ENCODE measurements at regions not wholly inside any gene's neighbourhood (a gene's known extent, or its start where the extent isn't known, plus 50 kb on each side); places are given as distances from the start of the nearest gene placed in this dataset.

DNA sequence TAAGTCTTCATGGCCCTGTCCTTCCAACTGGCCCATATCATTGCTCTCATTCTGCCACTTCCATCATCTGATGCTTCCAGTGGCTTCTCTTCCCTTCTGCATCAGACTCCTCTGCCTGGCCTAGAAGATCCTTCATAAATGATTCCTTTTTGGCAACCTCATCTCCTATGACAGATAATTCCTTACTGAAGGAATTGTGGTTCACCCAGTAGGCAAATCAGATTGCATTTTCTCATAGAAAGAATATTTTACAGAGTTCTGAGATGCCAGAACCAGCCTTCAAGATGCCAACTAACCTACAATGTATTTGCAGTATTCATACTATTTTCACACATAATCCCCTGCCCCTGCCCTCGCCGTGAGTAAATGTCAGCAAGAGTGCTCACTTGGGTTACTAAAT, 423.0 kb upstream of the TGFBR2 start:
- no peak overlapping the region for H3K27ac Mint-ChIP-seq
- ATAC-seq (no peak), DNase-seq (ENCODE audit: low spot score in 2 of 2) (no peak)
- H3K36me3 Mint-ChIP-seq = no peaks in the 10 kb centered on the region
- no peaks in the 10 kb centered on the region for H3K9me3 Mint-ChIP-seq

DNA sequence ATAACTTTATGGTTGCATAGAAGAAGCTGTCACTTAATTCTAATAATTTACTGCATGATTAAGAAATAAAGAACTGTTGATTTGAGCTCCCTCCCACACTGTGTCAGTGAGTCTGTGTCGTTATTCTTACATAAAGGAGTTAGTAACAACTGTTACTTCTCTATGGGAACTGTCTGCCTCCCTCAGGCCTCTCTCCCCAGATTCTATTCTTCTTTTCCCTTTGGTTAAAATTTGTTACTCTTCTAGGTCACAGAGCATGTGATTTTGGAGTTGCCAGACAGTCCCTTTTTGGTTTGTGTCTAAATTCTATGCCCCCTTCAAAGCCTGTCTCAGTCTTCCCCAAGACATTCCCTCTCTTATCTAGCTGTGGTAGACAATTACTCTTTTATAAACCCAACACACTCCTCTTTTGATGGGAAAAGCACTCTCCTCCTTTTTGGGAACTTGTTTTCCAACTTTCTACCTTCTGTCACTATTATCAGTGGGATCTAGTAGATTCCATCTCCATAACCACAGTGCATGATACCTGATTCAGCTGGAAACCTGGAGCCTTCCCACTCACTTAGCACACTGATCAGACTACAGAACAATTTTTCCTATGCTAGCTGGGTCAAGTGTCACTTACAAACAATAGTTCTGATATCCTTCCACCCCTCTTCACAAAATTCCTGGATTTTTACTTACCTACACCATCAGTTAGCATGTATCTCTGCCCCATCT, 422.1 kb upstream of the TGFBR2 start:
- DNase-seq (ENCODE audit: low spot score in 2 of 2) = no peak
- Mint-ChIP-seq H3K36me3 (no peaks in the 10 kb centered on the region), H3K9me3 (no peaks in the 10 kb centered on the region), H3K27ac (no peak overlapping the region)
- ATAC-seq = no peak

DNA sequence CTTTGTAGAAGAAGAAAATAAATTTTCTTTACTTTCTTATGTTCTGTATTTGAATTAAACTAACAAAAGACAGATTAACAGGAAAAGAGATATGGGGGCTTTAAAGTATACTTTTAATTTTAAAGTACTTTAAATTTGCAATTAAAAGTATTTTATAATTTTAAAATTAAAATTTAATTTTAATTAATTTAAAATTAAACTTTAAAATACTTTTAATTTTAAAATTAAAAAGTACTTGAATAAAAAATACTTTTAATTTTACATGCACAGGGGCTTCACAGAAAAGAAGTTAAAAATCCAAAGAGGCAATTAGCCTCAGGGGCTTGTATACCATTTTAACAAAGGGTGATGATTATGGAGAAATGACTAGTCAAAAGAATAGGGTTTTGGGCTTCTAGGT, 420.5 kb upstream of the TGFBR2 start:
- Mint-ChIP-seq H3K36me3 (no peaks in the 10 kb centered on the region), H3K9me3 (no peaks in the 10 kb centered on the region), H3K27ac (no peak overlapping the region)
- DNase-seq (ENCODE audit: low spot score in 2 of 2) = no peak
- ATAC-seq = no peak

DNA sequence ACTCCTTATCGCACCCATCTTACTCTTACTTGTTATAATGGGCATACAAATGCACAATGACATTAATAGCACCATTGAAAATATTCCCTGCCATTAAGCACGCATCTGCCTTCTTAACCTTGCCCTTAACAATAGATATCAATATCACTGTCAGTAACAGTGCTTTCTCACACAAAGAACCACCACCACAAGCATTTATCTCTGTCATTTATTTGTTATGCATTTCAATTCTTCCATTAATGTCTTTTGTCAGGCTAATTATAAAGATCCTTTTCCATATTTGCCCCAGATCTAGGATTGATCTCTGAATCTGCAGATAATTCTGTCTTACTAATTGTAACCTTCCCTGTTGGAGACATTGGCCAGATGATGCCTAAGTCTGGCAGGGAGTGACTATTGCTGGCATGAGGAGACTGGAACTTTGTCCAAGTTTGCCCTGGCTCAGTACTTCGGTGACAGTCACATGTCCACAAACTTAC, 419.6 kb upstream of the TGFBR2 start:
- Mint-ChIP-seq H3K36me3 (no peaks in the 10 kb centered on the region), H3K9me3 (no peaks in the 10 kb centered on the region), H3K27ac (no peak overlapping the region)
- ATAC-seq (no peak), DNase-seq (ENCODE audit: low spot score in 2 of 2) (no peak)

DNA sequence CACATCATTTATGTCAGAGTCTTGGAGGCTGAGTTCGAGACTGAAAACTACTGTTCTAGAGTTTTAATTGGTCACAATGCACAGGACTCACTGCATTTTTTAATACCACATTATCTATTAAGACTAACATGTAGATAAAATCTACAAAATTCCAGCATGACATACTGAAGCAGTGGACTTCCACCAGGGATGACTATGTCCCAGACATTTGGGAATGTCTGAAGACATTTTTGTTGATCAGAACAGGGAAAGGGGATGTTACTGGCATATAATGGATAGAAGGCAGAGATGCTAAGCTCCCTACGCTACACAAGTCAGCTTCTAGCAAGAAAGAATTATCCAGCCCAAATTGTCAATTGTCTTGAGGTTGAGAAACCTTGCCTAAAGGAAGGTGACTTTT, 419.0 kb upstream of the TGFBR2 start:
- DNase-seq (ENCODE audit: low spot score in 2 of 2) = no peak
- no peaks in the 10 kb centered on the region for H3K9me3 Mint-ChIP-seq
- no peak for ATAC-seq
- no peaks in the 10 kb centered on the region for H3K36me3 Mint-ChIP-seq
- H3K27ac Mint-ChIP-seq = no peak overlapping the region

DNA sequence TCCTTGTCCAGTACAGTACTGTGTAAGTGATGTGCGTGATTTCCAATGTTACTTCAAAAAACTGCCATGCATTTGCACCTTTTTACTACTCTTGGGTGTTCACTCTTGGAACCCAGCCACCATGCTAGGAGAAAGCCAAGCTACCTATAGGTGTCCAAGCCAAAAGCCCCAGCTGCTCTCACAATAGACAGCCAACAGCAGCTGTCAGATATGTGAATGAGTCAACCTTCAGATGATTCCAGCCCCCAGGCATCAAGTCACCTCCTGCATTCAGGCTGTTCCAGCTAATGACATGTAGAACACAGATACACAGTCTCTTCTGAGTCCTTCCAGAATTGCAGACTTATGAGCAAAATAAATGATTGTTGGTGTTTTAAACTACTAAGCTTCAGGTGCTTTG, 417.7 kb upstream of the TGFBR2 start:
- DNase-seq (ENCODE audit: low spot score in 2 of 2) = no peak
- Mint-ChIP-seq H3K27ac (no peak overlapping the region), H3K36me3 (no peaks in the 10 kb centered on the region), H3K9me3 (no peaks in the 10 kb centered on the region)
- no peak for ATAC-seq

DNA sequence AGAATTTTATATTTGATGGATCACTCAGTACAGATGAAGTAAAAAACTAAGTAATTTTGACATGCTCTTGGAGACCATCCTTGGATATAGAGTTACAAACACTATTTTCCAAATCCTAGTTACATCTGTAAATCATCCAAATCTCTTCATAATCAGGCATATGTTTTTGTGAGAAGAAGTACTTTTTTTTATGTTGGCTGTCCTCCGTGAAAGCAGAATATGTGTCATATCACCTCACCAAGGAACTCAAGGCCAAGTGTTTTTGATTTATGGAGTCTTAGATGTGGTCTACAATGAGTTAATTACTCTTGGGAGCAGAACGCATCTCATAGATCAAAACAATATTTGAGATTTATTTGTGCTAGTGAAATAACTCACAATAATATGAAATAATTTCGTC, 416.5 kb upstream of the TGFBR2 start:
- no peaks in the 10 kb centered on the region for H3K36me3 Mint-ChIP-seq

DNA sequence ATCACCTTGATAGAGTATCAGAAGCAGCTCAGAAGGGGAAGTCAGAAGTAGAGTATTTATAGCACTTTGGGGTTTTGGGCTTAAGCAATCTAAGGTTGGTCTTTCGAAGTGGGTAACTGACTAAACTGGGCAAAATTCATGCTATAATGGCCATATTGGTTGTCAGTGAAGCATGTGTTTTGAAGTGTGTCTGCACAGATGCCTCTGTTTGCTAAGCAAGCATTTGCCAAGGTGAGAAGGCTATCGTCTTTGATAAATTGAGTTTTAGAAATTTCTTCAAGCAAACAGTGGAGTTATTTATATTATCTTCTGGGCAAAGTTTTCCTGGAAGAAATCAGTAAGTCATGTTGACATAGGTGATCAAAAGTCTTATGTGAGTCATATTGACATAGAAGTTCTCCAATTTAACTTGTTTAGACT, 412.8 kb upstream of the TGFBR2 start:
- Mint-ChIP-seq H3K36me3 (no peaks in the 10 kb centered on the region), H3K27ac (no peak overlapping the region), H3K9me3 (no peaks in the 10 kb centered on the region)
- ATAC-seq (no peak), DNase-seq (ENCODE audit: low spot score in 2 of 2) (no peak)

More for the DNA sequence above, 416.5 kb upstream of the TGFBR2 start:
- no peak for DNase-seq (ENCODE audit: low spot score in 2 of 2)
- H3K9me3 Mint-ChIP-seq = no peaks in the 10 kb centered on the region
- ATAC-seq = no peak
- H3K27ac Mint-ChIP-seq = no peak overlapping the region

DNA sequence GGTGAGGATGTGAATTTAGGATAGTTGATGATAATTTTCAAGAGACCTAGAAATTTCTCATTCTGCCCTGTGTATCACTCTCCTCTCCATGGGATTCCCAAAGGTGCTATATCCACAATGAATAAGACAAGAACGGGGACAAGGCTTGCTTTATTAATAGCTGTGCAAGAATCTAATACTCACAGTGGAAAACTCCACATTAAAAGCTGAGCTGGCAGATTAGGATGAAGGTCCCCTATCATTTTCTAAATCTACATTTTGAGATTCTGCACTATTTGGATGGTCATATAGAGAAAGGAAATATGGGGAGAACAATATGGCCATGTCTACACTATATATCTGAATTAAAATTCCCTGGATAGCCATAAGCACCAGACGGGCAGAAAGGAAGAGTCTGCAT, 411.0 kb upstream of the TGFBR2 start:
- ATAC-seq (no peak), DNase-seq (ENCODE audit: low spot score in 2 of 2) (no peak)
- no peak overlapping the region for H3K27ac Mint-ChIP-seq
- H3K9me3 Mint-ChIP-seq = no peaks in the 10 kb centered on the region
- no peaks in the 10 kb centered on the region for H3K36me3 Mint-ChIP-seq

DNA sequence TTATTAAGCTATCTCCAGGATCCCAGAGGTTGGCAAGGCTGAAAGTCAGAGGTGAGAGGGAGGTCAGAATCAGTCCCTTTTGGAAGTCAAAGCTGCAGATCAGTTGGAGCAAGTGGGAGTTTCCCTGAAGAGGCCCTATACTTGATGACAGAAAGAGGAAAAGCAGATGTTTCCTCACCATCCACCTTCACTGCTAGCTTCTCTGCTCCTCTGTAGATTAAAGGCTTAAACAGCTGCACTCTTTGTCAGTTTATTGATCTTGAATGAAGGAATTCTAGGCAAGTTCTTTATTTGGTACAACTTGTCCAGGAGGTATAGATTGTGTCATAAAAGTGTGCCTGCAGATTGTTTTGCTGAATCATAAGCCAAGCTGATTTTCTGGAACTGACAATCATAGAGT, 408.2 kb upstream of the TGFBR2 start:
- Mint-ChIP-seq H3K36me3 (no peaks in the 10 kb centered on the region), H3K27ac (no peak overlapping the region), H3K9me3 (peaks cover 0 to 5% of the 10 kb centered on the region in 2 donors)
- ATAC-seq = no peak
- no peak for DNase-seq (ENCODE audit: low spot score in 2 of 2)

DNA sequence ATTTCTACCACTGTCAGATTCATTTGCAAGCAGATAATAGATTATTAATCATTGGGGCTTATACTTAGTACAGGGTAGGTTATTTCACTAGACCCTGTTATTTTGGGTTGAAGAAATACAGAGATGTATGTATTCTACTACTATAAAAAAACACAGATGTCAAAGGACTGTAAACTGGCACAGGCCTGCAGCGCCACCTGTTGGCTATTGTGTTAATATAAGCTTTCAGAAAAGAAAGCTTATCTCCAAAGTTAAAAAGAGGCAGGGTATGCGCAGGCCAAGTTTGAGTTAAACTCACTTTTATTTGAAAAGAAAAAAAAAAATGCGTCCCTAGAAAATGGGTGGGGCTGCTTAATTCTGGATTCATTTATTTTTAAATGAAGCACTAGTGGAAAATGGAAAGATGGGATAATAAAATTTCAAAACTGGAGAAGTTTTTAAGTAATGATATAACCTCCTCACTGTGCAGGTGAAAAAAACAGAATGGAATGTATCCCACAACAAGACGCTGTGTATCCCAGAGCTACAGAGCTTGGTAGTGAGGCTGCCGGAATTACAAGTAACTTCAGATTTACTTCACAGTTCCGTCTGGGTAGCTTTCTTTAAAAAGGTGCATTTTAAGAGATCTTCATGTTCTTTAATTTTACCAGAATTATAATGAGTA, 407.2 kb upstream of the TGFBR2 start:
- Mint-ChIP-seq H3K9me3 (peaks cover 0 to 5% of the 10 kb centered on the region in 2 donors), H3K36me3 (no peaks in the 10 kb centered on the region), H3K27ac (no peak overlapping the region)
- ATAC-seq (peak in 1 of 2 donors; percentile 48), DNase-seq (ENCODE audit: low spot score in 2 of 2) (peak in 1 of 2 donors; percentile 76)

DNA sequence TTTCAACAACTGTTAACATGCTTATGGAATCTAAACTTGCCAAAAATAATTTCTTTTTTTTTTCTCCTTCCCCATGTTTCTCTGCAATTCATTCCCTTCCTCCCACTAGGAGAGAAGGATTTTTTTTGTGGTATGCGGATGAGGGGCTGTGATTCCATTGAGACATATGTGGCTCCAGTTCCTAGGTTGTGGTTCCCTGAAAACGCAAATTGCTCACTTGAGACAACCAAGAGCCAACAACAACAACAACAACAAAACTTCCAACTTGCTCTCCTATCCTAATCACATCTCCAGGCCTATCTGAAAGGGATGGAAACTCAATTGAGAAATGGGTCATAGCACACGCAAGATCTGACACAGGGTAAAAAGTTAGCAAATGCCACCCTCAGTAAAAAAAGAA, 406.5 kb upstream of the TGFBR2 start:
- no peaks in the 10 kb centered on the region for H3K36me3 Mint-ChIP-seq
- ATAC-seq (no peak), DNase-seq (ENCODE audit: low spot score in 2 of 2) (no peak)
- peak overlapping the region in 1 of 2 donors; percentile 22 for H3K27ac Mint-ChIP-seq
- H3K9me3 Mint-ChIP-seq = peaks cover 0 to 5% of the 10 kb centered on the region in 2 donors

DNA sequence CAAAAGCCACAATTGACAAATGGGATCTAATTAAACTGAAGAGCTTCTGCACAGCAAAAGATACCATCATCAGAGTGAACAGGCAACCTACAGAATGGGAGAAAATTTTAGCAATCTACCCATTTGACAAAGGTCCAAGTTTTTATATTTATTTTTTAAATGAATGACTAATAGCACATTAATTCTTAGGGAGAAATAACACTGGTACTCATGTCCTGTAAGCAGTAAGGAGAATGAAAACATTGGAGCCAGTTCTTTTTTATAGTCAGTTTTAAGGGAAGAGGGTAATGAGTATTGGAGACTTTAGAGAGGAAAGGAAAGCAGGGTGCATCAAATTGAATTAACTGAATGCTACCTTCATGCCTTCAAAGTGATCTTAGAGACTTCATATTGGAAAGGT, 404.7 kb upstream of the TGFBR2 start:
- no peaks in the 10 kb centered on the region for H3K36me3 Mint-ChIP-seq

DNA sequence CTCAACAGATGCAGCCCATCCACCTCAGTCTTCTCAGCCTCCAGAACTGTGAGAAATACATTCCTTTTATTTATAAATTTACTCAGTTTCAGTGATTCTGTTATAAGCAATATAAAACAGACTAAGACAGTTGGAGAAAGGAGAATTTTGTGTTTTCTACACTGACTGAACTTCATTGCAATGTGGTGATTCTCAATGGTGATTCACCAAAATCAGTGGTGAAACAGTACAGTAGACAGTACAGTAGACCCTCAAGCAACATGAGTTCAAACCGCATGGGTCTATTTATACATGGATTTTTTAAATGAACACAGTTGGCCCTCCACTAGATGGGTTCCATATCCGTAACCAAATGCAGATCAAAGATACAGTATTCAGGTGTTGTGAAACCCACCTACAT, 403.1 kb upstream of the TGFBR2 start:
- no peak for ATAC-seq
- Mint-ChIP-seq H3K9me3 (peaks cover 0 to 5% of the 10 kb centered on the region in 2 donors), H3K36me3 (no peaks in the 10 kb centered on the region), H3K27ac (no peak overlapping the region)
- no peak for DNase-seq (ENCODE audit: low spot score in 2 of 2)

More for the DNA sequence above, 404.7 kb upstream of the TGFBR2 start:
- ATAC-seq (no peak), DNase-seq (ENCODE audit: low spot score in 2 of 2) (no peak)
- no peak overlapping the region for H3K27ac Mint-ChIP-seq
- peaks cover 0 to 5% of the 10 kb centered on the region in 2 donors for H3K9me3 Mint-ChIP-seq

DNA sequence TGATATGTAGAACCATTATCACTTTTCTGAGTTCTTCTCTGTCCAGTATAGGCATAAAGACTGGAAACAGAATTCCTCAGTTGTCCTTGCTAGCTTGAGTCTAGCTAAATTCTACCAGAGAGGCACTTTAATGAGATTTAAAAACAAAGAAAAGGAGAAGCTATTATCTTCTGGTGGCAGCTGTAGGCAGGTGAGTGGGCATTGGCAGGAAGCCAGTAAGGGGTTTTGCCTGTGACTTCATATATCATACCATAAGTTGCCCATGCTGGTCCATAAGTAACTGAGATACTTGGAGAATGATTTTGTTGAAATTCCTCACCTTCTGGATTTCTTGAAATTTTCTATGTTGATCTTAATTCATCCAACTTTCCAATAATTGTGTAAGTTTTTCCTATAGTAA, 402.3 kb upstream of the TGFBR2 start:
- no peak for DNase-seq (ENCODE audit: low spot score in 2 of 2)
- Mint-ChIP-seq H3K27ac (no peak overlapping the region), H3K36me3 (no peaks in the 10 kb centered on the region), H3K9me3 (peaks cover 0 to 5% of the 10 kb centered on the region in 2 donors)
- ATAC-seq = no peak

DNA sequence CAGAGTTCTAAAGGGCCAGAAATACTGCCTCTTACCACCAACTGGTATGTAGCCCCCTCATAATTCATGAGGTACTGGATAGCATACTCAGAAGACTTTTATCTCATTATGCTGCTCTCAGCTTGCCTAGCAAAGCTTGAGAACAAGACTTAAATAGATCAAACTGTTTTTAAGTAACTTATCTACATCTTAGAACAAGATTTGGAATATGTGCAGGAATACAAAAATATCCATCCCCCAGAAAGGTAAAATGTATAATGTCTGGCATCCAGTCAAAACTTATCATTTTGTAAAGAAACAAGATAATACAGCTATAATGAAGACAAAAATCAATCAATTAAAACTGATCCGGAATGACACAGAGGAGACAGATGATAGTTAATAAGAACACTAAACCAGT, 400.4 kb upstream of the TGFBR2 start:
- H3K27ac Mint-ChIP-seq = peak overlapping the region in 1 of 2 donors; percentile 7

DNA sequence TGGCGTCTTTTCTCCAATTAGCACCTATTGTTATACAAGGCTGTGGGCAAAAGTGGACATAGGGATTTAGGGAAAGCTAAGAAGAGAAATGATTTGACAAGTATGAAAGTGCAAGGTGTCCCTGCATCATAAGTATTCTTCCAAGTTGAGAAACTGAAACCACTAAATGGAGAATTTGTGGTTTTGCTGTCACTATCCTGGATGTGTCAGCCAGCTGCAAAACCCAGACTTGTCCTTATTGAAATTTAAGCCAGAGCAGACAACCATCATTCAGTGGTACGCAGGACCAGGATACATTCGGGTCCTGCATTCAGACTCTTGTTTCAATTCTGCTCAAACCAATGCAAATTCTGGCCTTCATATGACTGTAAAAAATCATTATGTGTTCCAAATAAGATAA, 384.8 kb upstream of the TGFBR2 start:
- peak; percentile 70 to 73 for ATAC-seq
- Mint-ChIP-seq H3K36me3 (peaks cover 8 to 13% of the 10 kb centered on the region in 2 donors), H3K9me3 (peaks cover 6 to 15% of the 10 kb centered on the region in 2 donors), H3K27ac (no peak overlapping the region)
- DNase-seq (ENCODE audit: low spot score in 2 of 2) = peak in 1 of 2 donors; percentile 6

More for the DNA sequence above, 400.4 kb upstream of the TGFBR2 start:
- H3K9me3 Mint-ChIP-seq = peaks cover 0 to 9% of the 10 kb centered on the region in 2 donors
- ATAC-seq = no peak
- no peak for DNase-seq (ENCODE audit: low spot score in 2 of 2)
- H3K36me3 Mint-ChIP-seq = no peaks in the 10 kb centered on the region

DNA sequence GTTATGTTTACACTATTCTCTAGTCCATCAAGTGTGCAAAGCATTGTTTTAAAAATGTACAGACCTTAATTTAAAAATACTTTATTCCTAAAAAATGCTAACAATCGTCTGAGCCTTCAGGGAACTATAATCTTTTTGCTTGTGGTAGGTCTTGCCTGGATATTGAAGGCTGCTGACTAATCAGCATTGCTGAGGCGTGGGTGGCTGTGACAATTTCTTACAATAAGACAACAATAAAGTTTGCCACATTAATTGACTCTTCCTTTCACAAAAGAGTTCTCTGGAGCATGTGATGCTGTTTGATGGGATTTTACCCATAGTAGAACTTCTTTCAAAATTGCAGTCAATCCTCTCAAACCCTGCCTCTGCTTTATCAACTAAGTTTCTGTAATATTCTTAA, 384.0 kb upstream of the TGFBR2 start:
- no peak for ATAC-seq
- Mint-ChIP-seq H3K9me3 (peaks cover 8 to 13% of the 10 kb centered on the region in 2 donors), H3K27ac (no peak overlapping the region), H3K36me3 (peaks cover 11 to 15% of the 10 kb centered on the region in 2 donors)
- no peak for DNase-seq (ENCODE audit: low spot score in 2 of 2)

Data from activated naive CD4-positive, alpha-beta T cell treated with anti-CD3 and anti-CD28 coated beads, Interleukin-2, amount 50 U/mL, for 72 hours (primary cell).